Astrocyte (in vitro differentiated cells and primary cell): ENCODE measurements at regions not wholly inside any gene's neighbourhood (a gene's known extent, or its start where the extent isn't known, plus 50 kb on each side); places are given as distances from the start of the nearest gene placed in this dataset.

ENCODE experiments used
- DNase-seq: peaks from one replicate; pipeline ENCODE4 v3.0.0-alpha.2; 2010; ENCODE audit warnings: low read depth
- FAIRE-seq: peaks from 2 replicates; lab custom pipeline; 2011; peaks lifted over from hg19 to GRCh38; lab: Jason Lieb, UNC
- H2AFZ ChIP-seq: 2 replicates; pipeline ENCODE4 v1.6.0; 2012; ENCODE audit warnings: low read depth, low read length, inconsistent platforms
- H3K27ac ChIP-seq: 2 replicates; pipeline ENCODE4 v1.5.1; 2011; ENCODE audit warnings: low read depth, low read length, inconsistent platforms
- H3K27me3 ChIP-seq: 2 replicates; pipeline ENCODE4 v1.6.0; 2011; ENCODE audit warnings: low read length, inconsistent platforms; ENCODE audit not compliant: insufficient read depth
- H3K36me3 ChIP-seq: 2 replicates; pipeline ENCODE4 v1.5.1; 2011; ENCODE audit warnings: low read length, inconsistent platforms; ENCODE audit not compliant: insufficient read depth
- H3K4me1 ChIP-seq: 2 replicates; pipeline ENCODE4 v1.5.1; 2011; ENCODE audit warnings: low read length, inconsistent platforms; ENCODE audit not compliant: insufficient read depth
- H3K4me2 ChIP-seq: 2 replicates; pipeline ENCODE4 v1.6.0; 2012; ENCODE audit warnings: low read length, inconsistent platforms
- H3K4me3 ChIP-seq: 2 replicates; pipeline ENCODE4 v1.5.1; 2011; ENCODE audit warnings: low read depth, mild to moderate bottlenecking, low read length, inconsistent platforms; ENCODE audit not compliant: insufficient read depth
- H3K79me2 ChIP-seq: 2 replicates; pipeline ENCODE4 v1.6.0; 2012; ENCODE audit warnings: mild to moderate bottlenecking, low read length, inconsistent platforms; ENCODE audit not compliant: insufficient read depth
- H3K9ac ChIP-seq: 2 replicates; pipeline ENCODE4 v1.6.0; 2012; ENCODE audit warnings: mild to moderate bottlenecking, low read length, inconsistent platforms
- H3K9me3 ChIP-seq: 2 replicates; pipeline ENCODE4 v1.5.1; 2012; ENCODE audit warnings: low read depth, mild to moderate bottlenecking, low read length, inconsistent platforms; ENCODE audit not compliant: insufficient read depth
- H4K20me1 ChIP-seq: 2 replicates; pipeline ENCODE4 v1.6.0; 2012; ENCODE audit warnings: low read length, inconsistent platforms; ENCODE audit not compliant: insufficient read depth
- H3K27ac Mint-ChIP-seq: one replicate; pipeline ENCODE4 v1.8.0; 2021; ENCODE audit warnings: mild to moderate bottlenecking, mixed read lengths; ENCODE audit not compliant: unreplicated experiment
- H3K27me3 Mint-ChIP-seq: one replicate; pipeline ENCODE4 v1.8.0; 2021; ENCODE audit warnings: low read depth, mixed read lengths; ENCODE audit not compliant: unreplicated experiment
- H3K36me3 Mint-ChIP-seq: one replicate; pipeline ENCODE4 v1.8.0; 2021; ENCODE audit warnings: low read depth, mixed read lengths; ENCODE audit not compliant: unreplicated experiment
- H3K4me1 Mint-ChIP-seq: one replicate; pipeline ENCODE4 v1.8.0; 2021; ENCODE audit warnings: low read depth, mixed read lengths; ENCODE audit not compliant: unreplicated experiment
- H3K4me3 Mint-ChIP-seq: one replicate; pipeline ENCODE4 v1.8.0; 2021; ENCODE audit warnings: mild to moderate bottlenecking, moderate library complexity, mixed read lengths; ENCODE audit not compliant: unreplicated experiment
- H3K9me3 Mint-ChIP-seq: one replicate; pipeline ENCODE4 v1.8.0; 2021; ENCODE audit warnings: mild to moderate bottlenecking, mixed read lengths; ENCODE audit not compliant: unreplicated experiment
- CTCF ChIP-seq: IDR thresholded peaks from 2 replicates; pipeline ENCODE4 v1.5.1; 2011; ENCODE audit warnings: low read depth, mild to moderate bottlenecking, inconsistent platforms, low read length, moderate library complexity; ENCODE audit not compliant: insufficient read depth
- EZH2 ChIP-seq: IDR thresholded peaks from 2 replicates; pipeline ENCODE4 v1.6.1; 2012; ENCODE audit warnings: mild to moderate bottlenecking, low read length, inconsistent platforms; ENCODE audit not compliant: insufficient read depth

- Mint-ChIP-seq H3K9me3 (peaks cover 4% of the 10 kb centered on the region), H3K4me1 (peaks cover 2% of the 10 kb centered on the region), H3K4me3 (no peak overlapping the region), H3K27me3 (peaks cover 13% of the 10 kb centered on the region), H3K27ac (no peak overlapping the region), H3K36me3 (no peaks in the 10 kb centered on the region)
- H3K4me3 ChIP-seq, result no peak overlapping the region
- no peaks in the 10 kb centered on the region for H4K20me1 ChIP-seq
- no peak overlapping the region for H3K9ac ChIP-seq
- no peak overlapping the region for H2AFZ ChIP-seq
- FAIRE-seq, result no peak
- H3K36me3 ChIP-seq, result no peaks in the 10 kb centered on the region
- H3K4me2 ChIP-seq, result no peak overlapping the region
- no peaks in the 10 kb centered on the region for H3K9me3 ChIP-seq
- H3K27me3 ChIP-seq, result peaks cover 2% of the 10 kb centered on the region
- TF ChIP-seq CTCF, result no peak
- TF ChIP-seq EZH2, result no peak
- no peak for DNase-seq
- no peaks in the 10 kb centered on the region for H3K79me2 ChIP-seq
- no peaks in the 10 kb centered on the region for H3K4me1 ChIP-seq
- H3K27ac ChIP-seq, result no peak overlapping the region
Measured at GRCh38 chr9:27719711-27720110, 146.4 kb upstream of the C9orf72 start.

DNA sequence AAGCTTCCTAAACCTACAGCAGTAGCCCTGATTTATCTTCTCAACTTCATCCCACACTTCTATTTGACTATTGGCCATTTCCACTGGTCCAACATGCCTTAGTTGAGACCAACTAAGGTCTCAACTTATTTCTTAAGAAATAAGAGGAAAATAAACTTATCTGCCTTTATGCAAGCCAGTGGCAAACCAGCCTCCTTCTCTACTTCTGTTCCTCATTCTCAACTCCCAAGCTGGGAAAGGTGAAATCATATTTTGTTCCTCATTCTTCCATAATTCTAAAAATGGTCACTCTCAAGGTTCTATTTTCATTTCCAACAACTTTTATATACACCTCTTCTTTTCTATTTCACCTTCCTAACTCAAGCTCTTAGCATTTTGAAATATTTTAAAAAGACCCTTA is 149.6 kb upstream of the C9orf72 start:
- no peaks in the 10 kb centered on the region for H3K27me3 Mint-ChIP-seq
- H3K4me1 ChIP-seq, result peaks cover 6% of the 10 kb centered on the region
- FAIRE-seq, result no peak
- no peaks in the 10 kb centered on the region for H3K9me3 ChIP-seq
- no peak overlapping the region for H3K9ac ChIP-seq
- peaks cover 2% of the 10 kb centered on the region for H3K27me3 ChIP-seq
- TF ChIP-seq CTCF, result no peak
- no peak for TF ChIP-seq EZH2
- no peak overlapping the region for H3K27ac ChIP-seq
- no peaks in the 10 kb centered on the region for H3K36me3 Mint-ChIP-seq
- no peak overlapping the region for H2AFZ ChIP-seq
- H3K4me1 Mint-ChIP-seq, result peaks cover 11% of the 10 kb centered on the region
- H4K20me1 ChIP-seq, result no peaks in the 10 kb centered on the region
- no peak for DNase-seq
- no peaks in the 10 kb centered on the region for H3K36me3 ChIP-seq
- no peaks in the 10 kb centered on the region for H3K79me2 ChIP-seq
- H3K27ac Mint-ChIP-seq, result no peak overlapping the region
- no peak overlapping the region for H3K4me2 ChIP-seq
- H3K9me3 Mint-ChIP-seq, result no peaks in the 10 kb centered on the region
- H3K4me3 ChIP-seq, result no peak overlapping the region
- H3K4me3 Mint-ChIP-seq, result no peak overlapping the region

- H3K4me3 Mint-ChIP-seq, result peak overlapping the region; percentile 16
- no peaks in the 10 kb centered on the region for H3K36me3 Mint-ChIP-seq
- Histone ChIP-seq H3K4me2 (peak overlapping the region; percentile 57), H2AFZ (no peak overlapping the region), H3K36me3 (no peaks in the 10 kb centered on the region), H3K9ac (no peak overlapping the region), H3K27ac (no peak overlapping the region), H3K79me2 (no peaks in the 10 kb centered on the region), H3K4me1 (peaks cover 6% of the 10 kb centered on the region), H3K27me3 (peaks cover 2% of the 10 kb centered on the region), H3K4me3 (no peak overlapping the region), H4K20me1 (no peaks in the 10 kb centered on the region), H3K9me3 (no peaks in the 10 kb centered on the region)
- no peaks in the 10 kb centered on the region for H3K27me3 Mint-ChIP-seq
- H3K4me1 Mint-ChIP-seq, result peaks cover 11% of the 10 kb centered on the region
- DNase-seq, result peak; percentile 26
- peak overlapping the region; percentile 60 for H3K27ac Mint-ChIP-seq
- TF ChIP-seq CTCF (peak; percentile 88), EZH2 (no peak)
- FAIRE-seq, result no peak
- no peaks in the 10 kb centered on the region for H3K9me3 Mint-ChIP-seq
Measured at GRCh38 chr9:27726244-27727081, 153.2 kb upstream of the C9orf72 start.
